ENCODE measurements at regions not wholly inside any gene's neighbourhood (a gene's known extent, or its start where the extent isn't known, plus 50 kb on each side); places are given as distances from the start of the nearest gene placed in this dataset.

- Histone ChIP-seq H4K20me1 (replicated peaks; ENCODE audit: insufficient read depth) (no peaks in the 10 kb centered on the region), H3K27me3 (ENCODE audit: insufficient read depth) (no peaks in the 10 kb centered on the region), H3K4me2 (no peak overlapping the region), H3K4me1 (ENCODE audit: insufficient read depth) (no peaks in the 10 kb centered on the region), H3K4me3 (no peak overlapping the region), H3F3A (replicated peaks; ENCODE audit: low read depth) (no peaks in the 10 kb centered on the region), H3K9me2 (ENCODE audit: insufficient read depth) (no peaks in the 10 kb centered on the region), H3K36me3 (ENCODE audit: insufficient read depth) (no peaks in the 10 kb centered on the region), H2AFZ (no peak overlapping the region), H3K79me2 (replicated peaks; ENCODE audit: insufficient read depth) (no peaks in the 10 kb centered on the region), H3K27ac (ENCODE audit: low read depth) (no peak overlapping the region)
- ATAC-seq (no peak), DNase-seq (ENCODE audit: low spot score) (no peak)
- no peak overlapping the region for H3K27ac Mint-ChIP-seq
- peaks cover 10% of the 10 kb centered on the region for H3K4me1 Mint-ChIP-seq
- H3K27me3 Mint-ChIP-seq (ENCODE audit: insufficient read depth, low read depth, poor library complexity): no peaks in the 10 kb centered on the region
- no peaks in the 10 kb centered on the region for H3K9me3 Mint-ChIP-seq
- no peak overlapping the region for H3K4me3 Mint-ChIP-seq
- no peaks in the 10 kb centered on the region for H3K36me3 Mint-ChIP-seq (ENCODE audit: low read depth)
- TF ChIP-seq, protein P1, sequence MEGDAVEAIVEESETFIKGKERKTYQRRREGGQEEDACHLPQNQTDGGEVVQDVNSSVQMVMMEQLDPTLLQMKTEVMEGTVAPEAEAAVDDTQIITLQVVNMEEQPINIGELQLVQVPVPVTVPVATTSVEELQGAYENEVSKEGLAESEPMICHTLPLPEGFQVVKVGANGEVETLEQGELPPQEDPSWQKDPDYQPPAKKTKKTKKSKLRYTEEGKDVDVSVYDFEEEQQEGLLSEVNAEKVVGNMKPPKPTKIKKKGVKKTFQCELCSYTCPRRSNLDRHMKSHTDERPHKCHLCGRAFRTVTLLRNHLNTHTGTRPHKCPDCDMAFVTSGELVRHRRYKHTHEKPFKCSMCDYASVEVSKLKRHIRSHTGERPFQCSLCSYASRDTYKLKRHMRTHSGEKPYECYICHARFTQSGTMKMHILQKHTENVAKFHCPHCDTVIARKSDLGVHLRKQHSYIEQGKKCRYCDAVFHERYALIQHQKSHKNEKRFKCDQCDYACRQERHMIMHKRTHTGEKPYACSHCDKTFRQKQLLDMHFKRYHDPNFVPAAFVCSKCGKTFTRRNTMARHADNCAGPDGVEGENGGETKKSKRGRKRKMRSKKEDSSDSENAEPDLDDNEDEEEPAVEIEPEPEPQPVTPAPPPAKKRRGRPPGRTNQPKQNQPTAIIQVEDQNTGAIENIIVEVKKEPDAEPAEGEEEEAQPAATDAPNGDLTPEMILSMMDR (conservative IDR thresholded peaks at IDR 0.05; ENCODE audit: low read depth in 2 of 2): no peak
- TF ChIP-seq ZNF331 (CRISPR knock-in tag; IDR thresholded peaks at IDR 0.05; ENCODE audit: low read depth) (no peak), NANOG (IDR thresholded peaks at IDR 0.05; ENCODE audit: borderline replicate concordance) (no peak), EZH2 (IDR thresholded peaks at IDR 0.05; ENCODE audit: low read depth, unreplicated experiment) (no peak), EZH2phosphoT487 (IDR thresholded peaks at IDR 0.05; ENCODE audit: unreplicated experiment) (no peak), POLR2AphosphoS5 (IDR thresholded peaks at IDR 0.05; ENCODE audit: low read depth) (no peak), ETS1 (IDR thresholded peaks at IDR 0.05) (no peak), CREB1 (CRISPR knock-in tag; IDR thresholded peaks at IDR 0.05; ENCODE audit: low read depth) (no peak), STAT1 (IDR thresholded peaks at IDR 0.05; ENCODE audit: unreplicated experiment) (no peak), JUNB (IDR thresholded peaks at IDR 0.05; ENCODE audit: unreplicated experiment) (no peak), ZNF114 (CRISPR knock-in tag; IDR thresholded peaks at IDR 0.05) (no peak)
- TF ChIP-seq, protein P2, sequence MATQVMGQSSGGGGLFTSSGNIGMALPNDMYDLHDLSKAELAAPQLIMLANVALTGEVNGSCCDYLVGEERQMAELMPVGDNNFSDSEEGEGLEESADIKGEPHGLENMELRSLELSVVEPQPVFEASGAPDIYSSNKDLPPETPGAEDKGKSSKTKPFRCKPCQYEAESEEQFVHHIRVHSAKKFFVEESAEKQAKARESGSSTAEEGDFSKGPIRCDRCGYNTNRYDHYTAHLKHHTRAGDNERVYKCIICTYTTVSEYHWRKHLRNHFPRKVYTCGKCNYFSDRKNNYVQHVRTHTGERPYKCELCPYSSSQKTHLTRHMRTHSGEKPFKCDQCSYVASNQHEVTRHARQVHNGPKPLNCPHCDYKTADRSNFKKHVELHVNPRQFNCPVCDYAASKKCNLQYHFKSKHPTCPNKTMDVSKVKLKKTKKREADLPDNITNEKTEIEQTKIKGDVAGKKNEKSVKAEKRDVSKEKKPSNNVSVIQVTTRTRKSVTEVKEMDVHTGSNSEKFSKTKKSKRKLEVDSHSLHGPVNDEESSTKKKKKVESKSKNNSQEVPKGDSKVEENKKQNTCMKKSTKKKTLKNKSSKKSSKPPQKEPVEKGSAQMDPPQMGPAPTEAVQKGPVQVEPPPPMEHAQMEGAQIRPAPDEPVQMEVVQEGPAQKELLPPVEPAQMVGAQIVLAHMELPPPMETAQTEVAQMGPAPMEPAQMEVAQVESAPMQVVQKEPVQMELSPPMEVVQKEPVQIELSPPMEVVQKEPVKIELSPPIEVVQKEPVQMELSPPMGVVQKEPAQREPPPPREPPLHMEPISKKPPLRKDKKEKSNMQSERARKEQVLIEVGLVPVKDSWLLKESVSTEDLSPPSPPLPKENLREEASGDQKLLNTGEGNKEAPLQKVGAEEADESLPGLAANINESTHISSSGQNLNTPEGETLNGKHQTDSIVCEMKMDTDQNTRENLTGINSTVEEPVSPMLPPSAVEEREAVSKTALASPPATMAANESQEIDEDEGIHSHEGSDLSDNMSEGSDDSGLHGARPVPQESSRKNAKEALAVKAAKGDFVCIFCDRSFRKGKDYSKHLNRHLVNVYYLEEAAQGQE (IDR thresholded peaks at IDR 0.05; ENCODE audit: unreplicated experiment): no peak
- TF ChIP-seq, protein P3, sequence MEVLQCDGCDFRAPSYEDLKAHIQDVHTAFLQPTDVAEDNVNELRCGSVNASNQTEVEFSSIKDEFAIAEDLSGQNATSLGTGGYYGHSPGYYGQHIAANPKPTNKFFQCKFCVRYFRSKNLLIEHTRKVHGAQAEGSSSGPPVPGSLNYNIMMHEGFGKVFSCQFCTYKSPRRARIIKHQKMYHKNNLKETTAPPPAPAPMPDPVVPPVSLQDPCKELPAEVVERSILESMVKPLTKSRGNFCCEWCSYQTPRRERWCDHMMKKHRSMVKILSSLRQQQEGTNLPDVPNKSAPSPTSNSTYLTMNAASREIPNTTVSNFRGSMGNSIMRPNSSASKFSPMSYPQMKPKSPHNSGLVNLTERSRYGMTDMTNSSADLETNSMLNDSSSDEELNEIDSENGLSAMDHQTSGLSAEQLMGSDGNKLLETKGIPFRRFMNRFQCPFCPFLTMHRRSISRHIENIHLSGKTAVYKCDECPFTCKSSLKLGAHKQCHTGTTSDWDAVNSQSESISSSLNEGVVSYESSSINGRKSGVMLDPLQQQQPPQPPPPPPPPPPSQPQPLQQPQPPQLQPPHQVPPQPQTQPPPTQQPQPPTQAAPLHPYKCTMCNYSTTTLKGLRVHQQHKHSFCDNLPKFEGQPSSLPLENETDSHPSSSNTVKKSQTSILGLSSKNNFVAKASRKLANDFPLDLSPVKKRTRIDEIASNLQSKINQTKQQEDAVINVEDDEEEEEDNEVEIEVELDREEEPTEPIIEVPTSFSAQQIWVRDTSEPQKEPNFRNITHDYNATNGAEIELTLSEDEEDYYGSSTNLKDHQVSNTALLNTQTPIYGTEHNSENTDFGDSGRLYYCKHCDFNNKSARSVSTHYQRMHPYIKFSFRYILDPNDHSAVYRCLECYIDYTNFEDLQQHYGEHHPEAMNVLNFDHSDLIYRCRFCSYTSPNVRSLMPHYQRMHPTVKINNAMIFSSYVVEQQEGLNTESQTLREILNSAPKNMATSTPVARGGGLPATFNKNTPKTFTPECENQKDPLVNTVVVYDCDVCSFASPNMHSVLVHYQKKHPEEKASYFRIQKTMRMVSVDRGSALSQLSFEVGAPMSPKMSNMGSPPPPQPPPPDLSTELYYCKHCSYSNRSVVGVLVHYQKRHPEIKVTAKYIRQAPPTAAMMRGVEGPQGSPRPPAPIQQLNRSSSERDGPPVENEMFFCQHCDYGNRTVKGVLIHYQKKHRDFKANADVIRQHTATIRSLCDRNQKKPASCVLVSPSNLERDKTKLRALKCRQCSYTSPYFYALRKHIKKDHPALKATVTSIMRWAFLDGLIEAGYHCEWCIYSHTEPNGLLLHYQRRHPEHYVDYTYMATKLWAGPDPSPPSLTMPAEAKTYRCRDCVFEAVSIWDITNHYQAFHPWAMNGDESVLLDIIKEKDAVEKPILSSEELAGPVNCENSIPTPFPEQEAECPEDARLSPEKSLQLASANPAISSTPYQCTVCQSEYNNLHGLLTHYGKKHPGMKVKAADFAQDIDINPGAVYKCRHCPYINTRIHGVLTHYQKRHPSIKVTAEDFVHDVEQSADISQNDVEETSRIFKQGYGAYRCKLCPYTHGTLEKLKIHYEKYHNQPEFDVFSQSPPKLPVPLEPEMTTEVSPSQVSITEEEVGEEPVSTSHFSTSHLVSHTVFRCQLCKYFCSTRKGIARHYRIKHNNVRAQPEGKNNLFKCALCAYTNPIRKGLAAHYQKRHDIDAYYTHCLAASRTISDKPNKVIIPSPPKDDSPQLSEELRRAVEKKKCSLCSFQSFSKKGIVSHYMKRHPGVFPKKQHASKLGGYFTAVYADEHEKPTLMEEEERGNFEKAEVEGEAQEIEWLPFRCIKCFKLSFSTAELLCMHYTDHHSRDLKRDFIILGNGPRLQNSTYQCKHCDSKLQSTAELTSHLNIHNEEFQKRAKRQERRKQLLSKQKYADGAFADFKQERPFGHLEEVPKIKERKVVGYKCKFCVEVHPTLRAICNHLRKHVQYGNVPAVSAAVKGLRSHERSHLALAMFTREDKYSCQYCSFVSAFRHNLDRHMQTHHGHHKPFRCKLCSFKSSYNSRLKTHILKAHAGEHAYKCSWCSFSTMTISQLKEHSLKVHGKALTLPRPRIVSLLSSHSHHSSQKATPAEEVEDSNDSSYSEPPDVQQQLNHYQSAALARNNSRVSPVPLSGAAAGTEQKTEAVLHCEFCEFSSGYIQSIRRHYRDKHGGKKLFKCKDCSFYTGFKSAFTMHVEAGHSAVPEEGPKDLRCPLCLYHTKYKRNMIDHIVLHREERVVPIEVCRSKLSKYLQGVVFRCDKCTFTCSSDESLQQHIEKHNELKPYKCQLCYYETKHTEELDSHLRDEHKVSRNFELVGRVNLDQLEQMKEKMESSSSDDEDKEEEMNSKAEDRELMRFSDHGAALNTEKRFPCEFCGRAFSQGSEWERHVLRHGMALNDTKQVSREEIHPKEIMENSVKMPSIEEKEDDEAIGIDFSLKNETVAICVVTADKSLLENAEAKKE (CRISPR knock-in tag; IDR thresholded peaks at IDR 0.05): no peak
Measured at GRCh38 chr2:145110668-145111356, 590.9 kb upstream of the ZEB2 start.

Measured in GM23338 (cell line).